Esophagus muscularis mucosa (tissue), 4 donors: ENCODE measurements at regions not wholly inside any gene's neighbourhood (a gene's known extent, or its start where the extent isn't known, plus 50 kb on each side); places are given as distances from the start of the nearest gene placed in this dataset.

Experiments used
- EP300 ChIP-seq: sonication (generic); formaldehyde crosslinking; IDR thresholded peaks from one replicate; pipeline ENCODE4 v1.6.1; 2017; ENCODE audit warnings: antibody characterized with exemption
- POLR2A ChIP-seq: fragments of 450-650 bp; IDR thresholded peaks from one replicate; pipeline ENCODE4 v1.6.1; 2017; ENCODE audit warnings: antibody characterized with exemption, moderate library complexity, mild to moderate bottlenecking, low read depth
- POLR2AphosphoS5 ChIP-seq, 2 donors: sonication (generic); formaldehyde crosslinking; IDR thresholded peaks; one replicate each; pipeline ENCODE4 v1.6.1; 2017; ENCODE audit warnings: antibody characterized with exemption in 2 of 2
- TF ChIP-seq, protein P1 (sequence below), 3 experiments: fragments of 200-600 bp in 2 of 3; fragments of 450-650 bp in 1 of 3; sonication (generic) in 2 of 3; IDR thresholded peaks; one replicate each; pipeline ENCODE4 v1.5.1; 2017 to 2019; ENCODE audit warnings: antibody characterized with exemption in 3 of 3, mild to moderate bottlenecking in 2 of 3, moderate library complexity in 1 of 3

DNA sequence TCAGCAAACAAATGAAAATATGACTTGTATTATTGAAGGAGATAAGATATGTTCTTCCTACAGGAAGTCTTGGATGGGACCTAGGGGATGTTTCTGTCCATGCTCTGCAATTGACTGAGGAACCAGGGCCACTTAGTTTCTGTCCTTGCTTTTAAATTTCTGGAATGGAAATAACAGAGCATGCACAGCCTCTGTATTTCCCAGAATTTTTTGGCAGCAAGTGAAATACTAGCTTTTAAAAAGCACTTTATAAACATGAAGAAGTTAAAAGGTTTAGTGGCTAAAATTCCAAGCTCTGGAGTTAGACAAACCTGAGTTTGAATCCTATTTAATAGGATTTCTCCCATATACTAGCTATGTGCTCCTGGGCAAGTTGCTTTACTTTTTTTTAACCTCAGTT, 127.7 kb upstream of the FZD8 start:
- TF ChIP-seq POLR2A = no peak
- TF ChIP-seq, protein P1, sequence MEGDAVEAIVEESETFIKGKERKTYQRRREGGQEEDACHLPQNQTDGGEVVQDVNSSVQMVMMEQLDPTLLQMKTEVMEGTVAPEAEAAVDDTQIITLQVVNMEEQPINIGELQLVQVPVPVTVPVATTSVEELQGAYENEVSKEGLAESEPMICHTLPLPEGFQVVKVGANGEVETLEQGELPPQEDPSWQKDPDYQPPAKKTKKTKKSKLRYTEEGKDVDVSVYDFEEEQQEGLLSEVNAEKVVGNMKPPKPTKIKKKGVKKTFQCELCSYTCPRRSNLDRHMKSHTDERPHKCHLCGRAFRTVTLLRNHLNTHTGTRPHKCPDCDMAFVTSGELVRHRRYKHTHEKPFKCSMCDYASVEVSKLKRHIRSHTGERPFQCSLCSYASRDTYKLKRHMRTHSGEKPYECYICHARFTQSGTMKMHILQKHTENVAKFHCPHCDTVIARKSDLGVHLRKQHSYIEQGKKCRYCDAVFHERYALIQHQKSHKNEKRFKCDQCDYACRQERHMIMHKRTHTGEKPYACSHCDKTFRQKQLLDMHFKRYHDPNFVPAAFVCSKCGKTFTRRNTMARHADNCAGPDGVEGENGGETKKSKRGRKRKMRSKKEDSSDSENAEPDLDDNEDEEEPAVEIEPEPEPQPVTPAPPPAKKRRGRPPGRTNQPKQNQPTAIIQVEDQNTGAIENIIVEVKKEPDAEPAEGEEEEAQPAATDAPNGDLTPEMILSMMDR (IDR thresholded peaks at IDR 0.05) = no peak
- TF ChIP-seq POLR2AphosphoS5 (IDR thresholded peaks at IDR 0.05) = no peak
- no peak for TF ChIP-seq EP300
